ENCODE measurements at regions not wholly inside any gene's neighbourhood (a gene's known extent, or its start where the extent isn't known, plus 50 kb on each side); places are given as distances from the start of the nearest gene placed in this dataset.

- TF ChIP-seq MGA (IDR thresholded peaks at IDR 0.05) = no peak
- no peak for TF ChIP-seq ARID2 (IDR thresholded peaks at IDR 0.05)
- TF ChIP-seq C11orf30 (IDR thresholded peaks at IDR 0.05; ENCODE audit: low read depth) = peak; percentile 32; the same call in 1 of the 2 replicates
- no peak for TF ChIP-seq ZNF584 (CRISPR knock-in tag; IDR thresholded peaks at IDR 0.05; ENCODE audit: low read depth)
- no peak for TF ChIP-seq USF1 (CRISPR knock-in tag; IDR thresholded peaks at IDR 0.05)
- TF ChIP-seq COPS2 (conservative IDR thresholded peaks at IDR 0.05) = no peak
- no peak for TF ChIP-seq NFRKB (IDR thresholded peaks at IDR 0.05; ENCODE audit: low read depth)
- TF ChIP-seq ATF7 (IDR thresholded peaks at IDR 0.05) = no peak
Observed at GRCh38 chr4:10983268-10983667, 298.7 kb upstream of the CLNK start (continued).
